ENCODE measurements at regions not wholly inside any gene's neighbourhood (a gene's known extent, or its start where the extent isn't known, plus 50 kb on each side); places are given as distances from the start of the nearest gene placed in this dataset.

DNA sequence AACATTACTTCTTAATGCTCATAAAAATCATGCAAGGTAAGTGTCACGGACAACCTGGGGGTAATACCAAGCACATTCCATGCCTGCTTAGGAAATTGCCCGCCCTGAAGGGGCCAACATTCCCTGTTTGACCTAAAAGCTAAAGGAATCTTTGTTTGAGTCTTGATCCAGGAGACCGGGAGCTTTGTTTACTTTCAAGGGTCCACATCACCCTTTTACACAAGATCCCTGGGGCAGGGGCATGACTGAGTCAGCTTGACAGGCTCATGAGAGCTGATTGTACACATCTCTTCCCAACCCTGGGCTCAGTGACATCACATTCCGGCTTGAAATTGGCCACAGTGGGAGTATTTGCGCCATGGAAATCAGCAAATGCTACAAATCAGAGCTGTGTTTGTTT is 248.1 kb upstream of the HABP2 start:
- no peak for DNase-seq (ENCODE audit: low spot score in 2 of 2)
- Histone ChIP-seq H3K27ac (no peak overlapping the region), H3K27me3 (no peaks in the 10 kb centered on the region), H3K4me3 (no peak overlapping the region), H3K9me3 (no peaks in the 10 kb centered on the region), H3K36me3 (no peaks in the 10 kb centered on the region), H3K4me1 (no peaks in the 10 kb centered on the region)
- TF ChIP-seq, protein P1, sequence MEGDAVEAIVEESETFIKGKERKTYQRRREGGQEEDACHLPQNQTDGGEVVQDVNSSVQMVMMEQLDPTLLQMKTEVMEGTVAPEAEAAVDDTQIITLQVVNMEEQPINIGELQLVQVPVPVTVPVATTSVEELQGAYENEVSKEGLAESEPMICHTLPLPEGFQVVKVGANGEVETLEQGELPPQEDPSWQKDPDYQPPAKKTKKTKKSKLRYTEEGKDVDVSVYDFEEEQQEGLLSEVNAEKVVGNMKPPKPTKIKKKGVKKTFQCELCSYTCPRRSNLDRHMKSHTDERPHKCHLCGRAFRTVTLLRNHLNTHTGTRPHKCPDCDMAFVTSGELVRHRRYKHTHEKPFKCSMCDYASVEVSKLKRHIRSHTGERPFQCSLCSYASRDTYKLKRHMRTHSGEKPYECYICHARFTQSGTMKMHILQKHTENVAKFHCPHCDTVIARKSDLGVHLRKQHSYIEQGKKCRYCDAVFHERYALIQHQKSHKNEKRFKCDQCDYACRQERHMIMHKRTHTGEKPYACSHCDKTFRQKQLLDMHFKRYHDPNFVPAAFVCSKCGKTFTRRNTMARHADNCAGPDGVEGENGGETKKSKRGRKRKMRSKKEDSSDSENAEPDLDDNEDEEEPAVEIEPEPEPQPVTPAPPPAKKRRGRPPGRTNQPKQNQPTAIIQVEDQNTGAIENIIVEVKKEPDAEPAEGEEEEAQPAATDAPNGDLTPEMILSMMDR (IDR thresholded peaks at IDR 0.05): no peak
- intact Hi-C loops (cut with DNase I): no loop called here

DNA sequence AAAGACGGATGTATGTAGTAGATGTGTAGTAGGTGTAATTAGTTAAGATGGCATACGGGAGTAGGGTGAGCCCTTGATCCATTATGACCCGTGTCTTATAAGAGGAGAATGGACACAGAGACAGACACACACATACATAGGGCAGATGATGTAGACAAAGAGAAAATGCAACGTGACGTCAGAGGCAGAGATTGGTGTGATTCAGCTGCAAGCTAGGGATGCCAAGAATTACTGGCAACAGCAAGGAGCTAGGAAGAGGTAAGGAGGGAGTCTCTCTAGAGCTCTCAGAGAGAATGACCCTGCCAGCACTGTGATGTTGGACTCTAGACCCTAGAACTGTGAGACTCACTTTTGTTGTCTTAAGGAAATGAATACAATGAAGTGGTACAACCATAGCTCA is 247.0 kb upstream of the HABP2 start:
- H3K27ac ChIP-seq: no peak overlapping the region
- TF ChIP-seq, protein P1 (IDR thresholded peaks at IDR 0.05): no peak
- DNase-seq (ENCODE audit: low spot score in 2 of 2): no peak

DNA sequence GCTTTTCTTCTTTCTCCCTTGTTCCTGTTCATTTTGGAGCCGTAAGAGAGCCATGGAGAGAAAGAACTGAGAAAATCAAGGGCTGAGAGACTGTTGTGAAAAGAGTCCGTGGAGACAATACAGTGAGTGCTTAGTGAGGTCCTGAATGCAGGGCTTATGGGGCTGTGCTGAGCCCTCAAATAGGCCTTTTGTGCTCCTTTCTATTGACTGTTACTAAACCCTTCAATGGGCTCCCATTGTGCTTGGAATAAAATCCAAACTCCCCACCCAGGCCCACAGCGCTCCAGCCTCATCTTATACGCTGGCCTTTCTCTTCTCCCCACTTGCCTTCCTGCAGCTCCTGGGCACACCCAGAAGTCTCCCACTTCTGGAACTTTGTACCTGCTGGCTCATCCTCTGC is 243.1 kb upstream of the HABP2 start:
- no peaks in the 10 kb centered on the region for H3K36me3 ChIP-seq
- H3K4me3 ChIP-seq: no peak overlapping the region
- no peaks in the 10 kb centered on the region for H3K27me3 ChIP-seq
- no peaks in the 10 kb centered on the region for H3K9me3 ChIP-seq
- no peak overlapping the region for H3K27ac ChIP-seq
- no peaks in the 10 kb centered on the region for H3K4me1 ChIP-seq
- DNase-seq (ENCODE audit: low spot score in 2 of 2): no peak
- TF ChIP-seq, protein P1 (IDR thresholded peaks at IDR 0.05): no peak
- intact Hi-C loops (cut with DNase I): no loop called here

More for the DNA sequence above, 247.0 kb upstream of the HABP2 start:
- intact Hi-C loops (cut with DNase I): no loop called here
- H3K9me3 ChIP-seq: no peaks in the 10 kb centered on the region
- no peaks in the 10 kb centered on the region for H3K27me3 ChIP-seq
- no peaks in the 10 kb centered on the region for H3K36me3 ChIP-seq
- no peak overlapping the region for H3K4me3 ChIP-seq
- H3K4me1 ChIP-seq: no peaks in the 10 kb centered on the region

DNA sequence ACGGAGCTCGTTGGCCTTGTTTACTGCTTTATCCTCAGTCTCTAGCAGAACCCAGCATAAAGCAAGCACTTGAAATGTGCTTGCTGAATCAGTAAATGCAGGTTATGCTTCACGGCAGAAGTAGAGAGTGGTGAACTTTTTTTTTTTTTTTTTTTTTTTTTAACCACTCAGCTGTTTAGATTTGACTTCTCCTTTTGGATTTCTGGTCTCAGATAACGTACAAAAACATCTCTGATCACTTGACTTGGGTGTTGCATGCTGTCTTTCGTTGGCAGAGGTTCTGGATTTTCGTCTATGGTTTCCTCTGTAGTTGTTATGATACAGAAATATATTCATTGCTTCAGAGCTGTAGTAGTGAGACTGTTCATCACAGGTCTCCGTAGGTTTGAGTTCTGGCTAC is 242.5 kb upstream of the HABP2 start:
- Histone ChIP-seq H3K27me3 (no peaks in the 10 kb centered on the region), H3K4me3 (no peak overlapping the region), H3K36me3 (no peaks in the 10 kb centered on the region), H3K4me1 (no peaks in the 10 kb centered on the region), H3K9me3 (no peaks in the 10 kb centered on the region), H3K27ac (no peak overlapping the region)
- intact Hi-C loops (cut with DNase I): no loop called here
- TF ChIP-seq, protein P1 (IDR thresholded peaks at IDR 0.05): no peak
- DNase-seq (ENCODE audit: low spot score in 2 of 2): no peak

DNA sequence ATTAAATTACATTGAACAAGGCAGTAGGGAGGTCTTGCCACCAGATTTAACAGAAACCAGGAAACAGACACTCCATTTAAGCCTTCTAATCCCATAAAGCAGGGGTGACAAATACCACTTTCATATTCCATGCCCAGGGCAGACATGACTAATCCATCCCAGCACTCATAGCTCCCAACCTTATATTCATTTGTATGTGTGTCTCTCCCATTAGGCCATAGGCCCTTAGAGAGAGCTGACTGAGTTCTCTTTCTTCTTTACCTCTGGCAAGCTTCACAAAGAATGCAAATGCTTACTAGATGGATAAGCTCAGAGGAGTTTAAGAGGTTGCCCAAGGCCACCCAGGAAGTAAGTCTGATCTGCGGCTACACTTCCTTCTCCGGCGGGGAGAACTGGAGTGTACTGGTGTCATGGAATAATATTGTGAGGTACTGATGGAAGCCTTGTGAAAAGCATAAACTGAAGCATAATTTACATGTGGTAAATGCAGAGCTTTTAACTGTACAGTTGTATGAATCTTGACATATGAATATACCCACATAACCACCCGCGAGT is 239.7 kb upstream of the HABP2 start:
- intact Hi-C loops (cut with DNase I): no loop called here
- no peak overlapping the region for H3K27ac ChIP-seq

More for the DNA sequence above, 239.7 kb upstream of the HABP2 start:
- Histone ChIP-seq H3K9me3 (no peaks in the 10 kb centered on the region), H3K36me3 (no peaks in the 10 kb centered on the region), H3K27me3 (no peaks in the 10 kb centered on the region), H3K4me3 (no peak overlapping the region), H3K4me1 (no peaks in the 10 kb centered on the region)
- DNase-seq (ENCODE audit: low spot score in 2 of 2): no peak
- TF ChIP-seq, protein P1 (IDR thresholded peaks at IDR 0.05): no peak
